ENCODE measurements at regions not wholly inside any gene's neighbourhood (a gene's known extent, or its start where the extent isn't known, plus 50 kb on each side); places are given as distances from the start of the nearest gene placed in this dataset.
"Not testable (repeated sequence)": the region's sequence is repeated elsewhere in the genome, so short reads cannot be mapped to it uniquely, and the experiment has no call there.

- no peak for DNase-seq (ENCODE audit: low spot score)
These were observed 94.0 kb upstream of the HS3ST2 start for GRCh38 chr16:22719945-22720344.

GRCh38 chr16:22721511-22722100 lies 92.4 kb upstream of the HS3ST2 start:
- DNase-seq (ENCODE audit: low spot score): peak; percentile 19

DNA sequence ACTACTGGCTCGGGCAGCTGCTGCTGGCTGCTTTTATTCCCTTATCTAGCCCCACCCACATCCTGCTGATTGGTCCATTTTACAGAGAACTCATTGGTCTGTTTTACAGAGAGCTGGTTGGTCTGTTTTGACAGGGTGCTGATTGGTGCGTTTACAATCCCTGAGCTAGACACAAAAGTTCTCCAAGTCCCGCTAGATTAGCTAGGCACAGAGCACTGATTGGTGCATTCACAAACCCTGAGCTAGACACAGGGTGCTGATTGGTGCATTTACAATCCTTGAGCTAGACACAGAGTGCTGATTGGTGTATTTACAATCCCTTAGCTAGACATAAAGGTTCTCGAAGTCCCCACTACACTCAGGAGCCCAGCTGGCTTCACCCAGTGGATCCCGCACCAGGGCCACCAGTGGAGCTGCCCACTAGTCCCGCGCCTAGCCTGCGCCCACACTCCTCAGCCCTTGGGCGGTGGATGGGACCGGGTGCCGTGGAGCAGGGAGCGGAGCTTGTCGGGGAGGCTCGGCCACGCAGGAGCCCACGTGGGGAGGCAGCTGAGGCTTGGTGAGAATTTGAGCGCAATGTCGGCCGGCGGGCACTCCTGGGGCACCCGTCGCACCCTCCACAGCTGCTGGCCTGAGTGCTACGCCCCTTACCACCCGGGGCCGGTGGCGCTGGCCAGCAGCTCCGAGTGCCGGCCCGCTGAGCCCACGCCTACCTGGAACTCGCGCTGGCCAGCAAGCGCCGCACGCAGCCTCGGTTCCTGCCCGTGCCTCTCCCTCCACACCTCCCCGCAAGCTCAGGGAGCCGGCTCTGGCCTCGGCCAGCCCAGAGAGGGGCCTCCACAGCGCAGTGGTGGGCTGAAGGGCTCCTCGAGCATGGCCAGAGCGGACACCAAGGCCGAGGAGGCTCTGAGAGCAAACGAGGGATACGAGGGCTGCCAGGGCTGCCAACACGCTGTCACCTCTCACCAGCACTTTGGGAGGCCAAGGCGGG lies 91.1 kb upstream of the HS3ST2 start:
- not testable (repeated sequence) for DNase-seq (ENCODE audit: low spot score)

DNA sequence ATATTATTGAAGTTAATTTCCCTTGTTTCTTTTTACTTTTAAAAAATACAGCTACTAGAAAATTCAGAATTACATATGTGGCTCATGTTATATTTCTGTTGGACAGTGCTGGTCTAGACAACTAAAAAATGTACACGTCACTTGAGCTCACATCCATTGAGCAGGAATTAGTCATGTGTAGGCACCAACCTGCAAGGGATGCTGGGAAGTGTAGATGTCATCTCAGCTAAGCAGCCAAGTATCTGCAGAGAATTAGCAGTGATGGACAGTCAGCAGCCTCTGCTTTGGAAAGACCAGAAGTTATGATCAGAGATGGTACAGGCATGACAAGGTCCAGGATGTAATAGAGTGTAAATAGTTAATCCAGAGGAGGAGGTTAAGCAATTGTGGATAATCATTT lies 87.1 kb upstream of the HS3ST2 start:
- no peak for DNase-seq (ENCODE audit: low spot score)

DNA sequence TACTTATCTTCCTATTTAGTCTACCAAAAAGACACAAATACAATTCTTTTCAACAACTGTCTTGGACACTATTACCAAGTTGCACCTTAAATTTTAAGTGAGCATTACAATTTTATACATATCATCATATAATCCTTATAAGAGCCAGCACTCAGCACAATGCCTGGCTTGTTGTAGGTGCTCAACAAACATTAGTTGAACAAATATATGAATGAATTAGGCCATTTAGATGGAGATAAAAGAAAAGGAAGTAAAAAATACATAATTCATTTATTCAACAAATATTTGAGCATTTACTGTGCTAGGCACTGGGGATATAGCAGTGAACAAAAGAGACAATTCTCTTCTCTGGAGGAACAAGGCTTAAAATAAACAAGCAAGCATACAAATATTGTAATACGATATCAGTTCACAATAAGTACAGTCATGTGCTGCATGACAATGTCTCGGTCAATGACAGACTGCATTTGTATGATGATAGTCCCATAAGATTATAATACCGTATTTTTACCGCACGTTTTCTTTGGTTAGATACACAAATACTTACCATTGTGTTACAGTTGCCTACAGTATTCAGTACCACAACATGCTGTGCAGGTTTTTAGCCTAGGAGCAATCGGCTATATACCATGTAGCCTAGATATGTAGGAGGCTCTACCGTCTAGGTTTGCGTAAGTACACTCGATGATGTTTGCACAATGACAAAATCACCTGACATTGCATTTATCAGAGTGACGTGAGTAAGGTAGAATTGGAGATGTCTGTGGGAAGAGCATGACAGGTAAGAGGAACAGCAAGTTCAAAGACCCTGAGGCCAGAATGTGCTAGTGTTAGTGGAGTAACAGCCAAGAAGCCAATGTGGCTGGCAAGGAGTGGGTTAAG lies 86.4 kb upstream of the HS3ST2 start:
- DNase-seq (ENCODE audit: low spot score): no peak

DNA sequence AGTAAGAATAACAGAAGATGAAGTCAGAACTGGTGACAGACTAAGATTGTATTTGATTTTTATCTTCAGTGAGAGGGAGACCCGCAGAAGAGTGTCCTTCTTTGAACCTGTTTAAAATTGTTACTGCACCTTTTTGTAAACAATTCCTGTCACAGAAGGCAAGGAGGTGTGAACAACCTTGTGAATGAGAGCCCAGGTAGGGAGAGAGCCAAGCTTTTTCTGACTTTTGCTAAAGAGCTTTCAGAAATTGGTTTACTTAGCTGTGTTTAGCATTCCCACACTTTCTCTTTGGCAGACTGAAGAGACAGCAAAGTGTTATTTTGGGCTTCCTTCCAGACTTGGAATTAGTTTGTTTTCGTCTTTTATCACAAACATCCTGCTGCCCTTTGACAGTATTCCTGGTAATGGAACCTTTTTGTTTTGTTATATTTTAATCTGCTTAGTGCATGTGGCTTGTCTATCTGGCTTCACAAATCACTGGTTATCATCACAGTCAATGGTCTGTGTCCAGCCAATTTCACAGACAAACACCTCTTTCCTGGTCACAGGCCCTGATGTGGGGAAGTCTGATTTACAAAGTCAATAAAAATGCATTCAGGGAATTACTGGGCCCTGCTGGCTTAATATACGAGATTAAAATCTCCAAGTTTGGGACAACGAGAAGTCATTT lies 85.7 kb upstream of the HS3ST2 start:
- no peak for DNase-seq (ENCODE audit: low spot score)

DNA sequence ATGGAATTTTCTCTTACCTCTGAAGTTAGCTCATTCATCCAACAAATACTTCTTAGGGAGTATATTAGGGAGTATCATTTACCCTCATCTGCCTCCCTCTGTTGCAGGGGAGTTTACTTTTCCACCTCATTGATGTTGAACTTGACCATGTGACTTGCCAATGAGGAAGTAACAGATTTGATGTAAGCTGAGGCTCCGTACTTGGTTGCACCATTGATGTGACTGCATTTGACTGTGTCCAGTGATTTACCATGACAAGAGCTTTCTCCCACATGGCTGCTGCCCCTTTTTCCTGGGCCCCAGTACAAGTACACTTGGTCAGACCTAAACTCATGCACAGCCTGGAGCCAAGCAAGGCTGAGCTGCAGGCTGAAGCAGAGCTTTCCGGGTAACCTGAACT lies 81.6 kb upstream of the HS3ST2 start:
- DNase-seq (ENCODE audit: low spot score): no peak

DNA sequence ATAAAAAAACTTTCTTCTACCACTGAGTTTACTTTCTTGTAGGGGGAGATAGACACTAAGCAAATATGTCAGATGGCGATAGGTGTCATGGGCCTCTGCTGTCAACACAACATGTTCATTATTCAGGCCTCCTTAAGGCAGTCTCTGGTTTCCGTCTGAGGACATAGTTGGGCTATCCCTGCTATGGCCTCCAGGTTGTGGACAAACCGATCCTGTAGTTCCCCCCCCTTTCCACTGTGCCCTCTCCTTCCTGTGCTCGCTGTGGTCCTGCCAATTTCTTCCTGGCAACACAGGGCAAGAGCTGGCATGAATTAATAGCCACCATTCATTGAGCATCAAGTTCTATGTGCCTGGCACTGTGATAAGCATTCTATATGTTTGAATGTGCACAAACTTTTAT lies 81.0 kb upstream of the HS3ST2 start:
- no peak for DNase-seq (ENCODE audit: low spot score)

DNA sequence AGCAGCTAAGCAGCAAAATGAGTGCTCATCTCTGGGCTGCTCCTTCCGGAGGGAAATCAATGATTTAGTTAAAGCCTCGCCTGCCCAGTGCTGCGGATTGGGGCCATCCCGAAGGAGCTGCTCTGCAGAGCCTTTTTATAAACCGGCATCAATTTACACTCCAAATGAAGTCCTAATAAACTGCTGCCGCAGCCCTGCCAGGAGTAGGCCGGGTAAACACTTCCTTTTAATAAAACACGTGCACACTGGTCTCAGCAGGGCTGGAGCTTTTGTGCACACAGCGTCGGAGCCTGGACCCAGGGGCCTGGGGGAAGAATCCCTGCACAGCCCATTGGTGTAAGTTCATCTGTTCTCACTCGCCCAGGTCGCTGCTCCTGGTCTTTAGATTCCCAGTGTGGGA lies 79.6 kb upstream of the HS3ST2 start:
- DNase-seq (ENCODE audit: low spot score): no peak

DNA sequence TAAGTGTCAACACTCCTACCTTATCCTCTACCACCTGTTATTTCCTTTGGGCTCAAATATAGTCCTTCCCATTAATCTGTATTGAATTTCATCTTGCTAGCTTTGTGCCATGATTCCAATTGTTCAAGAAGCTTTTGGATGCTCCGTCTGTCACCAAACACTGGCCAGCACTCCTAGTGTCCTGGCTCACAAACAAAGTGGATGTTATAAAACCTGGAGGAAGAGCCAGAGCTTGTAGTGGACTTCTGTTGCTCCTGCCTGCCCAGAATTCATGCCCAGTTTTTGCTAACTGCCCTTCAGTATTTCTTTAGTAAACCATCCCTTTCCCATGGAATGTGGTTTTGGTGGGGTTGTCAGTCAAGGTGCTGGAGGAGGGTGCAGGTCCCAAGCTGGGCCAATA lies 77.2 kb upstream of the HS3ST2 start:
- no peak for DNase-seq (ENCODE audit: low spot score)

DNA sequence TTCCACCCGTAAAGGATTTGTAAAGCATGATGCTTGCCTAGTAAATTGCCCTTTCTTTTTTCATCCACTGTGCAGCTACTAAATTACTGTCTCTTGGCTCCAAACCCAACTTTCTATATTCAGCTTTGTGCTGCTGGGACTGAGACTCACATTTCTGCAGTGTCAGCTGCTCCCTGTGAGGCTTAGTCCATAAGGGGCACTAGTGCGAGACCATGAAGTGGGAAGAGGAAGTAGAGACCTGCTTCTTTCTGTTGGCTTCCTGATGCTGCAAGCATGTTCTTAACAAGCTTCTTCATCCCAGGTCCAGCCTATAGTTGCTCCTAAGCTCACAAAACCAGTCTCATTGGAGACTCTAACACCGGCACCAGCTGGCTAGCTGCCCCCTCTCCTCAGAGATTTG lies 74.9 kb upstream of the HS3ST2 start:
- no peak for DNase-seq (ENCODE audit: low spot score)

DNA sequence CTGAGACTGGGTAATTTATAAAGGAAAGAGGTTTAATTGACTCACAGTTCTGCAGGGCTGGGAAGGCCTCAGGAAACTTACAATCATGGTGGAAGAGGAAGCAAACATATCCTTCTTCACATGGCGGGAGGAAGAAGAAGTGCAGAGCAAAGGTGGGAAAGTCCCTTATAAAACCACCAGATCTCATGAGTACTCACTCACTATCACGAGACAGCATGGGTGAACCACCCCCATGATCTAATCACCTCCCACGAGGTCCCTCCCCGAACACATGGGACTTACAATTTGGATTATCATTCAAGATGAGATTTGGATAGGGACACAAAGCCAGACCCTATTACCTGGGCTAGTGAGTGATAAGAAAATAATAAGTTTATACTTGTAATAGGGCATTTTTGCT lies 70.6 kb upstream of the HS3ST2 start:
- no peak for DNase-seq (ENCODE audit: low spot score)

GRCh38 chr16:22751104-22751667 lies 62.8 kb upstream of the HS3ST2 start:
- no peak for DNase-seq (ENCODE audit: low spot score)

GRCh38 chr16:22751685-22752084 lies 62.3 kb upstream of the HS3ST2 start:
- DNase-seq (ENCODE audit: low spot score): no peak

DNA sequence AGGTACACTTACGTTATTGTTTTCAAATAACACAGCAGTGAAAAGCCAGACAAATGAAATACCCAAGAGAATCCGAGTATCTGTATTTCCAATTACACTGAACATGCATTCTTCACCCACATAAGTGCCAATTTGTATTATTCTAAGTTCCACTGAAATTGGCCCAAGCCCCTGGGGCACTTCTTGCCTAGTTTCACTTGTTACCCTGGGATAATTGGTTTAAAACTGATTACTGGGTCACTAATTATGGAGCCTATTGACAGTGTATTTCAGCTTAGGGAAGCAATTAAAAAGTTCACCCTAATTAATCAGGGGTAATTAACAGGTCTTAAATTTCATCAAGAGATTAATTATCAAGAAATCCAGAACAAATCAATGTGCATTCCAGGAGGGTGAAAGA lies 60.5 kb upstream of the HS3ST2 start:
- DNase-seq (ENCODE audit: low spot score): no peak

DNA sequence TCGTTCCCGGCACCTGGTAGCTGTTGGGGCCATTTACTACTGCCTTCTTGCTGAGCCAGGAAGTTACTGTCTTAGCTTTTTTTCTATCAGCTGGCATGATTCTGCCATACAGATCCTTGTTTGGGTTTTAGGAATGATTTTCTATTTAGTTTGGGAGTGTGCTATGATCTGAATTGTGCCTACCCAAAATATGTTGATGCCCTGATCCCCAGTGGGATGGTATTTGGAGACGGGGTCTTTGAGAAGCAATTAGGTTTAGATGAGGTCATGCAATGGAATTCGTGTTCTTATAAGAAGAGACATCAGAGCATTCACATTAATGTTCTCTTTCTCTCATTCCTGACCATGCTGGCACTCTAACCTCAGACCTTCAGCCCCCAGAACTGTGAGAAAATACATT lies 59.4 kb upstream of the HS3ST2 start:
- no peak for DNase-seq (ENCODE audit: low spot score)

GRCh38 chr16:22757202-22757601 lies 56.8 kb upstream of the HS3ST2 start:
- DNase-seq (ENCODE audit: low spot score): no peak

GRCh38 chr16:22762486-22762885 lies 51.5 kb upstream of the HS3ST2 start:
- no peak for DNase-seq (ENCODE audit: low spot score)

DNA sequence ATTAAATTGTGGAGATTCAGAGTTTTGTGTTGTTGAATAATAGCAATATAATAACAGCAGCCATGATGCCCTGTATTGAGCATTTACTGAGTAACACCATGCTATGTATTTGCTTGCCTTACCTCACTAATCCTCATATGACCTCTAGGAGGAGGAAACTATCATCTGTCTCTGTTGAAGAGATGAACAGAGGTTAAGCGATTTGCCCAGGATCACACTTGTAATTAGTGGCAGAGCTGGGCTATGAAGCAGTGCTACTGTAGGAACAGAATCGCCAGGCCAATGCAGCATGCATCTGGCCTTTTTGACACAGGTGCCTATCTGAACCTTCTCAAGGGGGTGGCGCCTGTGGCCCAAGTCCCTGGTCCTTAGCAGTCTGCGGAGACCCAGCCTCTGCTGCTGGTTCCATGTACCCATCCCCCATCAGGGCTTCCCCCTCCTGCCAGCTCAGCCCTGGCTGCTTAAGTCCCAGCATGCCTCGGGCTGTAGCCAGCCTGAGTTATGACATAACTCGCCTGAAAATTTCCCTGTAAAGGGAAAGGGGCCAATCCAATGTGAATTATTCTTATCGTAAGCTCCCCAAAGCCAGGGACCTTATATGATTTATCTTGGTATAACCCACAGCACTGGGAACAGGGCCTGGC lies 50.4 kb upstream of the HS3ST2 start:
- no peak for DNase-seq (ENCODE audit: low spot score)
